Caco-2 (cell line): ENCODE measurements at regions not wholly inside any gene's neighbourhood (a gene's known extent, or its start where the extent isn't known, plus 50 kb on each side); places are given as distances from the start of the nearest gene placed in this dataset.

ENCODE experiments used
- BruUV-seq: library from RNA; stranded (reverse); fragments of 400-500 nt; replicated peaks from 2 replicates; lab custom pipeline; 2021; lab: Mats Ljungman, UMichigan
- CTCF ChIA-PET: fragments of 300-600 bp; sonication (Branson Sonifier 250); formaldehyde crosslinking; loops from one replicate; lab custom pipeline; 2022; ENCODE audit warnings: antibody characterized with exemption; lab: Charles Lee
- POLR2A ChIA-PET: fragments of 300-600 bp; sonication (Branson Sonifier 250); formaldehyde crosslinking; loops from one replicate; lab custom pipeline; 2022; ENCODE audit warnings: antibody characterized with exemption; lab: Charles Lee
- DNase-seq, 2 experiments: peaks; one replicate each; pipeline versions ENCODE4 v3.0.0 to v3.0.0-alpha.2; 2020 to 2022
- H3K27me3 ChIP-seq: replicated peaks from 2 replicates; pipeline ENCODE4 v1.6.0; 2011; ENCODE audit warnings: low read length; ENCODE audit not compliant: control insufficient read depth, insufficient read depth
- H3K36me3 ChIP-seq: 2 replicates; pipeline ENCODE4 v1.5.1; 2011; ENCODE audit warnings: low read length; ENCODE audit not compliant: control insufficient read depth, insufficient read depth
- H3K4me1 ChIP-seq: fragments of 250-450 bp; sonication (Bioruptor Pico); 2 replicates; pipeline ENCODE4 v1.5.1; 2020; ENCODE audit warnings: mild to moderate bottlenecking
- H3K4me3 ChIP-seq: 2 replicates; pipeline ENCODE4 v1.5.1; 2011; ENCODE audit warnings: low read depth, mild to moderate bottlenecking, control low read depth, low read length
- H3K9me3 ChIP-seq: fragments of 250-450 bp; sonication (Bioruptor Pico); 2 replicates; pipeline ENCODE4 v1.5.1; 2020; ENCODE audit warnings: mild to moderate bottlenecking, moderate library complexity
- H3K27ac Mint-ChIP-seq: one replicate; pipeline ENCODE4 v1.8.0; 2022; ENCODE audit warnings: mixed read lengths; ENCODE audit not compliant: unreplicated experiment
- H3K27me3 Mint-ChIP-seq: one replicate; pipeline ENCODE4 v1.8.0; 2022; ENCODE audit warnings: mixed read lengths; ENCODE audit not compliant: insufficient read depth, unreplicated experiment
- H3K36me3 Mint-ChIP-seq: one replicate; pipeline ENCODE4 v1.8.0; 2022; ENCODE audit warnings: mild to moderate bottlenecking, mixed read lengths; ENCODE audit not compliant: insufficient read depth, unreplicated experiment
- H3K4me1 Mint-ChIP-seq: one replicate; pipeline ENCODE4 v1.8.0; 2022; ENCODE audit warnings: low read depth, mixed read lengths; ENCODE audit not compliant: unreplicated experiment
- H3K4me3 Mint-ChIP-seq: one replicate; pipeline ENCODE4 v1.8.0; 2022; ENCODE audit warnings: mild to moderate bottlenecking, moderate library complexity, mixed read lengths; ENCODE audit not compliant: unreplicated experiment
- H3K9me3 Mint-ChIP-seq: one replicate; pipeline ENCODE4 v1.8.0; 2022; ENCODE audit warnings: mixed read lengths; ENCODE audit not compliant: unreplicated experiment
- CTCF ChIP-seq, 2 experiments: fragments of 200-600 bp in 1 of 2; IDR thresholded peaks; 1 replicate in 1 of 2; 2 replicates in 1 of 2; pipeline versions ENCODE4 v1.5.1 to v1.8.0; 2011 to 2022; ENCODE audit warnings: antibody characterized with exemption in 1 of 2, control low read depth in 1 of 2, inconsistent platforms in 1 of 2, low read depth in 1 of 2, low read length in 1 of 2, mild to moderate bottlenecking in 1 of 2, moderate library complexity in 1 of 2; ENCODE audit not compliant: insufficient read depth in 1 of 2, severe bottlenecking in 1 of 2, unreplicated experiment in 1 of 2
- intact Hi-C: fragments of 100-400 bp; cut with micrococcal nuclease; formaldehyde crosslinking; loops from one replicate; pipeline ENCODE4 v1.10.0; 2022; ENCODE audit not compliant: unreplicated experiment

GRCh38 chr3:109718850-109719249 is 381.5 kb upstream of the DPPA4 start:
- TF ChIP-seq CTCF (IDR thresholded peaks at IDR 0.05; ENCODE audit: insufficient read depth in 1 of 2, low read depth in 1 of 2, low read length in 1 of 2, severe bottlenecking in 1 of 2, unreplicated experiment in 1 of 2) = no peak
- ChIA-PET CTCF (no interaction called here), POLR2A (no interaction called here)
- no peak for DNase-seq
- Histone ChIP-seq H3K9me3 (no peaks in the 10 kb centered on the region), H3K36me3 (no peaks in the 10 kb centered on the region), H3K4me1 (no peaks in the 10 kb centered on the region), H3K27me3 (no peaks in the 10 kb centered on the region), H3K4me3 (no peak overlapping the region)
- peaks cover 2% of the 10 kb centered on the region for H3K27me3 Mint-ChIP-seq
- no peaks in the 10 kb centered on the region for H3K9me3 Mint-ChIP-seq
- BruUV-seq = no TSS peak
- H3K36me3 Mint-ChIP-seq = no peaks in the 10 kb centered on the region
- no peaks in the 10 kb centered on the region for H3K4me1 Mint-ChIP-seq
- intact Hi-C loops = no loop called here
- no peak overlapping the region for H3K4me3 Mint-ChIP-seq
- H3K27ac Mint-ChIP-seq = no peak overlapping the region

GRCh38 chr3:109728861-109729494 is 391.6 kb upstream of the DPPA4 start:
- no TSS peak for BruUV-seq
- intact Hi-C loops = no loop called here
- Histone ChIP-seq H3K27me3 (no peaks in the 10 kb centered on the region), H3K4me3 (no peak overlapping the region), H3K36me3 (no peaks in the 10 kb centered on the region), H3K9me3 (no peaks in the 10 kb centered on the region), H3K4me1 (no peaks in the 10 kb centered on the region)
- Mint-ChIP-seq H3K27ac (no peak overlapping the region), H3K4me1 (no peaks in the 10 kb centered on the region), H3K9me3 (no peaks in the 10 kb centered on the region), H3K27me3 (no peaks in the 10 kb centered on the region), H3K4me3 (no peak overlapping the region), H3K36me3 (no peaks in the 10 kb centered on the region)
- no peak for DNase-seq
- POLR2A ChIA-PET = no interaction called here
- TF ChIP-seq CTCF (IDR thresholded peaks at IDR 0.05; ENCODE audit: insufficient read depth in 1 of 2, low read depth in 1 of 2, low read length in 1 of 2, severe bottlenecking in 1 of 2, unreplicated experiment in 1 of 2) = no peak
- CTCF ChIA-PET = no interaction called here

GRCh38 chr3:109731639-109732473 is 394.5 kb upstream of the DPPA4 start:
- H3K27me3 Mint-ChIP-seq = no peaks in the 10 kb centered on the region

More at GRCh38 chr3:109731639-109732473, 394.5 kb upstream of the DPPA4 start:
- TF ChIP-seq CTCF (IDR thresholded peaks at IDR 0.05; ENCODE audit: insufficient read depth in 1 of 2, low read depth in 1 of 2, low read length in 1 of 2, severe bottlenecking in 1 of 2, unreplicated experiment in 1 of 2) = peak; percentile 78 to 83
- Mint-ChIP-seq H3K4me1 (no peaks in the 10 kb centered on the region), H3K4me3 (no peak overlapping the region), H3K27ac (no peak overlapping the region), H3K9me3 (peaks cover 3% of the 10 kb centered on the region), H3K36me3 (no peaks in the 10 kb centered on the region)
- BruUV-seq = no TSS peak
- CTCF ChIA-PET = no interaction called here
- H3K27me3 ChIP-seq = no peaks in the 10 kb centered on the region
- intact Hi-C loops = loop anchor here (1.0 to 10.0 kb wide), 4 partner anchors 457 to 1606 kb away; partner anchors contain the start of gene NECTIN3
- peak; percentile 46 to 52 for DNase-seq
- H3K36me3 ChIP-seq = no peaks in the 10 kb centered on the region
- no peaks in the 10 kb centered on the region for H3K4me1 ChIP-seq
- H3K4me3 ChIP-seq = no peak overlapping the region
- peaks cover 4% of the 10 kb centered on the region; the same call in 1 of the 2 replicates for H3K9me3 ChIP-seq
- POLR2A ChIA-PET = no interaction called here
